Adrenal gland (tissue), 5 donors: ENCODE measurements at regions not wholly inside any gene's neighbourhood (a gene's known extent, or its start where the extent isn't known, plus 50 kb on each side); places are given as distances from the start of the nearest gene placed in this dataset.

ENCODE experiments used
- CTCF ChIP-seq, 6 experiments: fragments of 450-650 bp in 4 of 6; fragments of 200-600 bp in 2 of 6; sonication (generic) in 1 of 6; IDR thresholded peaks; 1 replicate in 5 of 6; 2 replicates in 1 of 6; pipeline versions ENCODE4 v1.5.1 to v1.8.0; 2016 to 2021; ENCODE audit warnings: antibody characterized with exemption in 6 of 6, mild to moderate bottlenecking in 2 of 6, moderate library complexity in 1 of 6
- POLR2A ChIP-seq, 2 donors: fragments of 450-650 bp; IDR thresholded peaks; one replicate each; pipeline ENCODE4 v1.6.1; 2017; ENCODE audit warnings: antibody characterized with exemption in 2 of 2, mild to moderate bottlenecking in 2 of 2, moderate library complexity in 1 of 2
- donor health status: DM: no; HTN: no; CAD: no.

- no peak for TF ChIP-seq CTCF (IDR thresholded peaks at IDR 0.05)
- TF ChIP-seq POLR2A (IDR thresholded peaks at IDR 0.05), result no peak
Observed at GRCh38 chr1:103467100-103467499, 58.4 kb upstream of the RNPC3 start.
